GM18502 (cell line): ENCODE measurements at regions not wholly inside any gene's neighbourhood (a gene's known extent, or its start where the extent isn't known, plus 50 kb on each side); places are given as distances from the start of the nearest gene placed in this dataset.
A peak's percentile ranks its signal among the peaks of the same experiment; 100 is the strongest.

Source experiments
- ATAC-seq: cut with Tn5 transposase; IDR thresholded peaks from one replicate; pipeline ENCODE4 v1.9.1; 2021; ENCODE audit warnings: mild to moderate bottlenecking; ENCODE audit not compliant: unreplicated experiment, poor library complexity

DNA sequence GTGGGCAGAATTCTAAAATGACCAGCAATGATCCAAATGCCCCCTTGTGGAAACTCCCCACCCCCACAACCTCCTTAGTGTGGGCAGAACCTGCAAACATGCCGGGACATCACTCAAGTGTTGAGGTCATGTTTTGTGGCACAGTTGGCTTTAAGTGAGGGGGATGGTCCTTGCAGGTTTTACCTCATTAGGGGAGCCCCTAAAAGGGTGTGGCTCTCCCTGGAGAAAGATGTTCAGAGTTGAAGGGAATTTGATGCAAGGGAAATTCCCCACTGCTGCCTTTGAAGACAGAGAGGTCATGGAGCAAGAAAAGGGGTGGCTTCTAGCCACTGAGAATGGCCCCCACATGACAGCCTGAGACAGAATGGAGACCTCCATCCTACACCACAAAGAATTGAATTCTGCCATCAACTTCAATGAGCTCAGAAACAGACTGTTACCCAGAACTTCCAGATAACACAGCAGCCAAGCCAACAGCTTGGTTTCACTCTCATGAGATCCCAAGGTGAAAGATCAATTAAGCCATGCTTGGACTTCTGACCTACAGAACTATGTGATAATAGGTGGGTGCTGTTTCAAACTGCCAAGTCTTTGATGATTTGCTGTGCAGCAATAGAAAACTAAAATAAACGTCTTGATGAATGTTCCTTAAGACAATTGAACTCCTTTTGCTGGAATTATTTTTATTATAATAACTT is 103.4 kb downstream of the MED10 start:
- ATAC-seq = peak; percentile 41

DNA sequence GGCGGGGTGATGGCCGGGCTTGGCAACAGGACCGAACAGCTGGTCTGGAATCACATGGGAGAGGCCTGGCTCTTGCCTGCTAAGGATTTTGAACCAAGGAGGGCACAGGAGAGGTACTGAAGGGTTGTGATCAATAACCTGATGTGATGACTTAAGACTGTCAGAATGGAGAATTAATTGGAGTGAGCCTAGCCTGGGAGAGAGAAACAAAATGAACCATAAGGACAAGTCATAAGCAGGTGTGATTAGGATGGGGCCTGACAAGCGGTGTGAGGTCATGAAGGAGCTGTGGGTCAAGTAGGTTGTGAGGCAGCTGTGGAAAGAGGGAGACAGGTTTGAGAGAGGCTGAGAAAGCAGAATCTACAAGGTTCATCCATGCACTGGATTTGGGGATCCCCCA is 104.6 kb downstream of the MED10 start:
- no peak for ATAC-seq

DNA sequence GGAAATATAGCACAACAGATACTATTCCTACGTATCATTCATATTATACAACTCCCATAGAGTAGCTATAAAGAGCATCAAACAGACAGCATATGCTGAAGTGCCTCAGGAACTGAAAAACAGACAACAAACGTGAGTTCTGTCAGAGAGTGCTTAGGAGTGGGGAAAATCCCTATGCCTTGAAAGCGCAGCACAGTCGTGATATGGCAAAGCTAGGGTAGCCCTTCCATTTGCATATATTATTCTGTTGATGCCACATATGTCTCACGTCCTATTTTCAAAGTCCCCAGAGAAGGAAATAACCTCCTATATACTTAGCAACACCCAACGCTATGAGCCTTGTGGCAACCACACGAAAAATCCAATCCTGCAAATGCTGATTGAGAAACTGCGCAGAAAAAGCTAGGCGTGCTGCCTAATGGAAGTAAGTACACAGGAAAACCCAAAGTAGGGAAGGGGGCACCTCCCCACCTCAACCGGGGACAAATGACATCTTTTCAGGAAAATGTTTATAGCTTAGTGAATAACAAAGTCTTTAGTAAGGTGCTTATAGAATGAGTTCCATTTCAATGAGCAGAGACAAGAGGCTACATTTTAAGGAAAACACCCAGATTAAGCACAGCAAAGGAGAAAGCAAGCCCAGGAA is 105.1 kb downstream of the MED10 start:
- peak; percentile 77 for ATAC-seq

DNA sequence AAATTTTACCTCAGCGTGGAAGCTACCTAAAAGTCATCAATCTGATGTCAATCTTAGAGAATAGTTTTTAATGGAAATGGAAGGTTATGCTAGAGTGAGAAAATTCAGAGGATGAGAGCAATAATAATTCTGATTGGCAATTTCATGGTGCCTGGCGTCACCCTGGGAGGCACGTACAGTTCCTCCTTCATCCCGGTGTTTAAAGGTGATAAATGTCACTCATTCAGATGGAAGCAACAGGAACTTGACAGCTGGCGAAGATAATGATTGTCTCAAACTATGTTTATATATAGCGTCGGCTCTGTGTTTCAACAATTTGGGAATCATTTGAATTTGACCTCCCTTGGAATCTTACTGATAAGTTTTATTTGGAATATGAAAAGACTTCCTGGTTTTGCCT is 108.4 kb downstream of the MED10 start:
- ATAC-seq = no peak

DNA sequence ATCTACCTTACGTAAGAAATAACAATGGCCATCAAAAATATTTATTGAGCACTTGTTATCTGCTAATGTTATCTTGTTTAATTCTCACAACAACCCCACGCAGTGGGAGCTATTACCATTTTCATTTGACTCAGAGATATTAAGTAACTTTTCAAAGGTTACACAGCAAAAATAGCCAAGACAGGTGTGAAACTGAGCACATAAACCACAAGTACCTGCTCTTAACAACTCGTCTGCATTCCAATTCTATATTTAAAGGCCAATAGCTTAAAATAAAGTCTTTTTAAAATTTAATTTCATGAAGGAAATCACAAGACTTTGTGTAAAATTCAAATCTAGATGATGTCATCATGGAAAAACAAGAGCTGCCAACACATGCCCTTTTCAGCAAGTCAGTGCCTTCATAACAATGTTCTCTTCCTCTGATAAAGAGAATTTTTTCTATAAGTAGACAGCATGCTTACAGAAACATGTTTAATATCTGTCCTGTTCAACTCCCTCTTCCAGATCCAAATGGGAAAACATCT is 111.6 kb downstream of the MED10 start:
- no peak for ATAC-seq

DNA sequence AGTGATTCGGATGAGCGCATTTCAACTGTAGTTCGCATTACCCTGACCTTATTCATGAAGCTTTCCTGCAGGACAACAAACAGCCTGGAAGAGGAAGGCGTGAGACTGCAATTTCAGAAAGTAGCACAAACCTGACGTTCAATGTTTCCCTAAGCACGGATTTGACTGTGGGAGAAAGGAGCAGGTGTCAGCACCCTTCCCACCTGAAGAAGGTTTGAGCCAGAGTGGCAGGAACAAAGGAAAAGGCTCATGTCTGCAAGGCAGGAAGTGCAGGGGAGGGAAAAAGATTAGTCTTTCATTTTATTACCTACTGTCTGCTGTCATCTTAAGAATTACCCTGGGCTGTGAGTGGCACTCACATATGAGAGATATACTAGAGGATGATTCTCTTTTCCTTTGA is 114.0 kb downstream of the MED10 start:
- ATAC-seq = no peak

DNA sequence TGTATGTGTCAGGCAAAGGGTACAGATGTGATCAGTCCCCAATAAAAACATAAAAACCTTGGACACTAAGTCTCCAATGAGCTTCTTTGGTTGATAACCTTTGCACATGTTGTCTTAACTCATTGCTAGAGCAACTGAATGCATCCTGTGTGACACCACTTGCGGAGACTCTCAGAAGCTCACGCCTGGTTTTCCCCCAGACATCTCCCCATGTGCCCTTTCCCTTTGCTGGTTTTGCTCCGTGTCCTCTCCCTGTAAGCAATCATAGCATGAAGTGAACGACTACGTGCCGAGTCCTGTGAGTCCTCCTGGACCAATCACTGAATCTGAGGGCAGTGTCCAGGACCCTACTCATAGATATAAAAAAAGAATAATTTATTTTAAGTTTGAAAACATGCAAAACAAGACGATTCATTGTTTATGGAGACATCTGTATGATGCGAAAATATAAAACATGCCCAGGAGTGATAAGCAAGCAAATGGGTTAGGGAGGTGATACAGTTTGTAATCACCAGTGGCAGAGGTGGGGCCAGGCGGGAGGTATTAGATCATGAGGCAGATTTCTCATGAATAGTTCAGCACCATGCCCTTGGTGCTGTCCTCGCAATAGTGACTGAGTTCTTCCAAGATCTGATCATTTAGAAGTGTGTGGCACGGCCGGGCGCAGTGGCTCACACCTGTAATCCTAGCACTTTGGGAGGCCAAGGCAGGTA is 115.5 kb downstream of the MED10 start:
- no peak for ATAC-seq

DNA sequence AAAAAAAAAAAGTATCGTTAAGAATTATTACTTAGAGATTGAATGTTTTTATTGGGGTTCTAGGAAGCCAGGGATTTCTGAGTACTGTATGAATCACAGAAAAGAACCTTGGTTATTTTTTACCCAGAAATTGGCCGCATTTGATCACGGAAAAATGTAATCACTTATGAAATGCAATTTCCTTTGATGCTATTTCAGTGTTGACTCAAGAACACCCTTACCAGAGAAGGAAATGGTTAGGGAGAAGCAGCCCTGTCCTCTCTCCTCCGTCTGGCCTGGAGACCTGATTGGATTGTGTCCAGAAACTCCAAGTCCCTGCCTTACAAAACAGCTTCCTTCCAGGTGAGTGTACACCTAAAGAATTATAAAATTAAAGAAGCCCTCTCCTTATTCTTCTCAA is 116.7 kb downstream of the MED10 start:
- no peak for ATAC-seq

DNA sequence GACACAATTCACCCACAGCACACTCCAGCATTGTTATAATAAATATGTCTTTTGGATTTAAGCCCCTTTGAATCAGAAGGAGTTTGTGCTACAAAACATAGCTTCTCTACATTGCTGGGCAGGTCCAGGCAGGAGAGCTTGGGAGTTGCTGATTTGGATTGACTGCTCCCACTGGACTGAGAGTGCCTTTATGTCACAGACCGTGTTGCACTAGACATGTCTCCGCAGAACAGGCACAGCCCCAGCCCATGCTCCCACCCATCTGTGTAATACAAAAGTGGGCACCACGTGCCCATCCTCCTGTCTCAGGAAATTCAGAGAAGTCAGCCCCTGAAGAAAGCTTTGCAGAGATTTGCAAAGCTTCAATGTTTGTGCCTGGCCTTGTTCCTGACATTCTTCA is 117.1 kb downstream of the MED10 start:
- ATAC-seq = no peak

DNA sequence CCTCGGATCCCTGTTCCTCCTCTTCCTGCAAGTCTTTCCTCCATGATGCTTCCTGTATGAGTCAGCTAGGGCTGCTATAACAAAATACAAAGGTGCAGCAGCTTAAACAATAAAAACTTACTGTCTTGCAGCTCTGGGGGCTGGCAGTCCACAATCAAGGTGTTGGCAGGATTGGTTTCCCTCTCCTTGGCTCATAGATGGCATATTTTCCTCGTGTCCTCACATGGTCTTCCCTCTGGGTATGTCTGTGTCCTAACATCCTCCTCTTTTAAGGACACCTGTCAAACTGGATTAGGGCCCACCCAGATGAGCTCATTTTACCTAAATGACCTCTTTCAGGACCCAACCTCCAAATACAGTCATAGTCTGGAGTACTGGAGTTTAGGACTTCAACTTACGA is 117.5 kb downstream of the MED10 start:
- no peak for ATAC-seq

DNA sequence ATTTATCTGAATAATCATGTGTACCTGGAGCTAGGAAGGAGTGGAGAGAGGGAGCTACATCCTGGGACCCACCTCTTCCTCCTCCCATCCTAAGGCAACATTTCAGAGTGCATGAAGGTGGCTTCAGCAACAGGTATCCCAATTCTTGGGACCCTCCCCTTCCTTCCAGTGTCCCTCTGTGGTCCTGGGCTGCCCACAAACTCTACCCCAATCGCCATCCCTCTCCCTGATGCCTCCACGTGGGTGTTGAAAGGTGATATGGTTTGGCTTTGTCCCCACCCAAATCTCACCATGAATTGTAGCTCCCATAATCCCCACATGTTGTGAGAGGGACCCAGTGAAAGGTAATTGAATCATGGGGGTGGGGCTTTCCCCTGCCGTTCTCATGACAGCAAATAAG is 121.4 kb downstream of the MED10 start:
- no peak for ATAC-seq

DNA sequence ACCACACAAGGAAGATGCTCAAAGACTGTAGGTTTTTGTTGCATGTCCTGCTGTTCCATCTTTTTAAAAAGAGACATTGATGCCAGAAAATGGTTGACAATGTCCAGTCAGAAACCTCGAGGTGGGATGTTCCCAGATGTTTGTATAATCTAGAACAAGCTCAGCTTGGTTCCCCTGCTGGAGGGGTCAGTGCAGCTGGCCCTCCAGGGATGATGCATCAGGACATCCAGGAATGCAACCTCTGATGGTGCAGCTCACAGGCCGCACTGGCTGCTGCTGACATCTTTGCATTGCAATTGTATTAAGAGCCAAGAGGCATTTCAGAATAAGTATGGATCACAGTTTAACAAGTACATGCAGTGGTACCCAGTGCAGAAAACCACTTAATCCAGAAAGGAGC is 122.4 kb downstream of the MED10 start:
- ATAC-seq = no peak

DNA sequence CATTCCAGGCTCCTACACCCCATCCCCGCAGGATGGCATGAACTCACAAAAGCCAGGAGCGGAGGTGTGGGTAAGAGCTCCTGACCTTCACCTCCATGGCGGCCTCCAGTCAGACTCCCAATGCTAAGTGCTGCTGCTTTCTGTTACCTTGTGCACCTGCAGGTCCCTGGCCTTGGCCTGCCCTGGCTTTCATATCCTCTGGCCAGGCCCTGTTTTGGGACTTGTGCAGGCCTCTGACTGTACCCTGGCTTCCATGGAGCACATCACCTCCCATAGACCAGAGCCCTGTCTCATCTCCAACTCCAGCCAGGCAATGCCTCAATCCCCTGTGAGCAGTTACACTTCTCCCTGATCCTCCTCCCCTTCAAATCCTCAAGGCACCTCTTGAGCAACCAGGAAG is 124.5 kb downstream of the MED10 start:
- ATAC-seq = no peak

DNA sequence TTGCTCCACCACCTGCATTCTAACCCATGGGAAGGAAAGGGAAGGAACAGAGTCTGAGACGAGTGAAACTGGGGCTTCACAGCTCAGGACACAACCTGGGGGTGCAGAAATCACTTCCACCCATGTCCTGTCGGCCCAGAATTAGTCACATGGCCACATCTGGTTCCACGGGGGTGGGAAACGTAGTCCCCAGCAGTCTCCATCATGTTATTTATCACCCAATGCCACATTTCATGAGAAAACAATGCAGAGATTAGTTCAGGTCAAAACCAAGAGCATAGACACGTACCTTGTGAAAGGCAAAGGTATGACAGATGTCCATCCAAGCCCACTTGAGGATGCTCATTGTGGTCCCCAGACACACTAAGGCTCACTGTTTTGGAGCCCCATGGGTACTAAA is 125.1 kb downstream of the MED10 start:
- ATAC-seq = no peak

DNA sequence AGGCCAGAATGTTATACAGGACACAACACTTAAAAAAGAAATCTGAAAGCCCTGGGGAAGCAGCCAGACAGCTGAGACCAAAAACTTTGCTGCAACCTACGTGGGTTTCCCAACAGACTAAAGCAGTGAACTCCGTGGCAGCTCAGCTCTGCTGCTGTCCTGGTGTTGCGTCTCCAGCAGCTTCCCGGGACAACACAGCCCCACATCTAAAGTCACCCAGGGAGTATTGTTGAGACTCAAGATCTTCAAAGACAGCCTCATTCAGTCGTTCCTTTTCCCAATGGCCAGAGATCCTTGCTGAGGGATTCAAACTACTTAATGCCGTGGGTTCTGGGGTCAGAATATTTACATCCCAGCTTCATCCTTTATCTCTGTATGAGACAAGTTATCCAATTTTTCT is 125.8 kb downstream of the MED10 start:
- no peak for ATAC-seq

DNA sequence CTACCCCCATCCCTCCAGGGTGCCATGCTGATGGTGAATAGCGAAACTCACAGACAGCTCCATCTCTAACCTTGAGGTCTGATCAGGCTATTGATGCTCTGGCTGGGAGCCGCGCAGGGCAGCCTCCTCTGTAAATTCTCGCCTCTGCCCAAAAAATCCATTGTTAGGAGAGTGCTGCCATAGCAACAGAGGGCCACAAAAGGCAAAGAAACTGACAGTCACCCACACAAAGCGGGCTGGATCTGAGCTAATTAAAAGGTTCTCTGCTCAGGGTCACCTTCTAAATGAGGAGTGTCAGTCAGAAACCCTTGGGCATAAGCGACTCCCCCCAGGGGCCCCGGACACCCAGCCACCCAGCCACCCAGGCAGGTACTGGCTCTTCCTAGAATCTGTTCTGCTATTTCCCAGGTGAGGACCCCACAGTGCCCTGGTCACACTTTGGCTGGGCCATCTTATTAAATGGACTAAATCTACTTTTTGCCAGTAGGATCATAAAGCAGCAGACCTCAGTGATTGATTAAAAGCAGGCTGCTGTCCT is 126.7 kb downstream of the MED10 start:
- ATAC-seq = no peak

DNA sequence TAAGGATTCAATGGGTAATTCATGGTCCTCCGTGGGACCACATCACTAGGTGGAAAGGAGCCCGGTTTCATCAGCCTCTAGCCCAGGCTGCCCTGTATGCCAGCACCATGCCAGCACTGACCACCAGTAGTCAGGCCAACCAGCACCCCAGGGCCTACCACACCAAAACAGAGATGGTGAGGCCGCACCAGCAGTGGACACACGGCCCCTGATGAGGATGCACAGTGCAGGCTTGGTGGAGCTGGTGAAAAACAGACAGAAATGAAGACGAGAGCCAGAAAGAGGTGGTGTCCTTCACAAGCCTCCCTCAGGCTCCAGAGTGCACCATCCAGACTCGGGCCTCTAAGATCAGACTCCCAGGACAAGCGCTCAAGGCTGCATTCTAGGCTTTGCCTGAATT is 128.2 kb downstream of the MED10 start:
- no peak for ATAC-seq

DNA sequence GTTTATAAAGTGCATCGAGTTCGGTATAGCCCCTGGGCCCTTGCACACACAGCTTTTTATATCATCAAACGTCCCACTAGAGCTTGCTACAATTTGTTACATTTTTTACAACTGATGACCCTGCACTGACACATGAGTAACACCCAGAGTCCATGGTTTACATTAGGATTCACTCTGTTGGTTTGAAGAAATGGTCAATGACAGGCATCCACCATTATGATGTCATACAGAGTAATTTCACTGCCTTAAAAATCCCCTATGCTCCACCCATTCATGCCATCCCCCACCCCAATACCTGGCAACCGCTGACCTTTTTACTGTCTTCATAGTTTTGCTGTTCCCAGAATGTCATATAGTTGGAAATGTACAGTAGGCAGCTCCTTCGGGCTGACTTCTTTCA is 130.2 kb downstream of the MED10 start:
- no peak for ATAC-seq

DNA sequence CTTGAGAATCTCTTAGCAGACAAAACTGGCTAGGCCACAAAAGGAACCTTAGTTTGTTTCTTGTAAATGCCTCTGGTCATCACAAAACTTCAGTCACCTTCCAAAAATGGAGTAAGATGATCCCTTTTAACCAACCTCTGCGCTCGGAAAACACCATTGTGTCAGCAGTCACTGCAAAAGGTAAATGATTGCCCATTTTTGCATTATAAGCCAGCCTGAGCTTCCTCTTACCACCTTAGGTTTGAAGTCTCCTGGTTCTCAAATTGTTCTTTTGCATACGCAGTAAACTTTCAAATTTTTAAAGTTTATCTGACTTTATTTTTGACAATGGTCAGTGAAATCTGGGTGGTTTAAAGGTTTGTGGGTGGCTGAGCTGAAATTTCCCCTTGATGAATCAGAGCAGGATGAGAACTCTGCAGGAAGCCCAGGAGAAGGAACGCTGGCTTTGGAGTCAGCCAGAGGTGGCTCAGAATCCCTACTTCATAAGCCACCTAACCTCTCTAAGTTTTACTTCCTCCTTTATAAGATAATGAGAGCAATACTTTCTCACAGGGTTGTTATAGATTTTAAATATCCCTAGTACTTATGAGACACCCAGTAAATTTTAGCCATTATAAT is 131.4 kb downstream of the MED10 start:
- no peak for ATAC-seq

DNA sequence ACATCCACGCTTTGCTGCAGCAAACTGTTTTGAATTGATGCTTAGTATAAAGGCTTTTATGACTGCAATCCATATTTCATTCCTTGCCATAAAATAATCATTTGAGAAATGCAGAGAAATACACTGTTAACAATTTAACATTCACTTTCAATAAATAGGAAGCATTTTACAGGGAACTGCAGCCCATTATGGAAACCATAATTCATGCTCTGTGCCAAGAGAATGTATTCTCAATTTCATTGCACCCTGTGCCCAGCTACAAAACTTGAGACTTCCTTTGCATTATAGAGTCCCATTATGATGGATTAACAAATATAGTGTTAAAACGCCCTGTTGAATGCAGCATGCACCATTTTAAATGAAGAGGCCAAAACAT is 134.0 kb downstream of the MED10 start:
- ATAC-seq = no peak
